H1 (cell line): ENCODE measurements at regions not wholly inside any gene's neighbourhood (a gene's known extent, or its start where the extent isn't known, plus 50 kb on each side); places are given as distances from the start of the nearest gene placed in this dataset.
A peak's percentile ranks its signal among the peaks of the same experiment; 100 is the strongest.

Source experiments
- CTCF ChIA-PET: fragments of 300-600 bp; sonication (Branson Sonifier 250); formaldehyde crosslinking; loops from one replicate; lab custom pipeline; 2021; ENCODE audit not compliant: partially characterized antibody; lab: Charles Lee
- POLR2A ChIA-PET: fragments of 300-600 bp; sonication (Branson Sonifier 250); formaldehyde crosslinking; loops from one replicate; lab custom pipeline; 2021; ENCODE audit warnings: inconsistent platforms; ENCODE audit not compliant: partially characterized antibody; lab: Charles Lee
- DNase-seq, 2 experiments: peaks; one replicate each; pipeline versions ENCODE4 v3.0.0 to v3.0.0-alpha.2; 2010 to 2022; ENCODE audit warnings: low spot score in 2 of 2, low read depth in 1 of 2, mixed read lengths in 1 of 2
- FAIRE-seq: peaks from 2 replicates; lab custom pipeline; 2011; peaks lifted over from hg19 to GRCh38; lab: Jason Lieb, UNC
- H2AFZ ChIP-seq: 2 replicates; pipeline ENCODE4 v1.8.1; 2012; ENCODE audit warnings: low read length, inconsistent platforms
- H2AK5ac ChIP-seq: 2 replicates; pipeline ENCODE4 v1.6.1; 2013; ENCODE audit warnings: low read depth, low read length
- H2BK120ac ChIP-seq: replicated peaks from 2 replicates; pipeline ENCODE3; 2013; ENCODE audit warnings: low read depth, low read length, inconsistent platforms
- H2BK12ac ChIP-seq: 2 replicates; pipeline ENCODE4 v1.6.1; 2013; ENCODE audit warnings: low read depth, low read length
- H2BK15ac ChIP-seq: 2 replicates; pipeline ENCODE4 v1.6.1; 2013; ENCODE audit warnings: low read length
- H2BK20ac ChIP-seq: 2 replicates; pipeline ENCODE4 v1.6.1; 2013; ENCODE audit warnings: low read length
- H2BK5ac ChIP-seq: 2 replicates; pipeline ENCODE4 v1.6.1; 2013; ENCODE audit warnings: low read depth, low read length
- H3K14ac ChIP-seq: 2 replicates; pipeline ENCODE4 v1.6.1; 2013; ENCODE audit warnings: inconsistent platforms; ENCODE audit not compliant: insufficient read length
- H3K18ac ChIP-seq: 2 replicates; pipeline ENCODE4 v1.6.1; 2013; ENCODE audit warnings: low read length; ENCODE audit errors: extremely low read depth
- H3K23ac ChIP-seq: 2 replicates; pipeline ENCODE4 v1.6.1; 2013; ENCODE audit warnings: inconsistent platforms; ENCODE audit not compliant: insufficient read length
- H3K23me2 ChIP-seq: 2 replicates; pipeline ENCODE4 v1.6.1; 2013; ENCODE audit warnings: low read depth, low read length
- H3K27ac ChIP-seq: 2 replicates; pipeline ENCODE4 v1.6.1; 2011; ENCODE audit warnings: low read depth, low read length, inconsistent platforms
- H3K27me3 ChIP-seq, 4 experiments: replicated peaks in 1 of 4; 1 replicate in 1 of 4; 2 replicates in 3 of 4; pipeline versions ENCODE4 v1.6.1 to v1.8.1; 2011 to 2013; ENCODE audit warnings: low read length in 3 of 4, mild to moderate bottlenecking in 3 of 4, inconsistent platforms in 2 of 4, mixed read lengths in 2 of 4, moderate library complexity in 1 of 4; ENCODE audit not compliant: control insufficient read depth in 3 of 4, insufficient read depth in 3 of 4; ENCODE audit errors: extremely low read depth in 1 of 4
- H3K36me3 ChIP-seq, 4 experiments: 2 replicates each; pipeline versions ENCODE4 v1.6.1 to v1.8.1; 2011 to 2013; ENCODE audit warnings: mild to moderate bottlenecking in 4 of 4, low read length in 3 of 4, moderate library complexity in 2 of 4, control low read depth in 1 of 4, inconsistent platforms in 1 of 4; ENCODE audit not compliant: insufficient read depth in 4 of 4, control insufficient read depth in 2 of 4
- H3K4ac ChIP-seq: replicated peaks from 2 replicates; pipeline ENCODE3; 2013; ENCODE audit warnings: low read length, low read depth, mixed read lengths, inconsistent platforms; ENCODE audit not compliant: insufficient read length
- H3K4me1 ChIP-seq, 4 experiments: replicated peaks in 1 of 4; 1 replicate in 1 of 4; 2 replicates in 3 of 4; pipeline versions ENCODE4 v1.6.1 to v1.8.1; 2011 to 2013; ENCODE audit warnings: low read length in 3 of 4, inconsistent platforms in 2 of 4, mixed read lengths in 1 of 4; ENCODE audit not compliant: insufficient read depth in 4 of 4, control insufficient read depth in 3 of 4
- H3K4me2 ChIP-seq, 2 experiments: 2 replicates each; pipeline versions ENCODE4 v1.6.1 to v1.8.1; 2011 to 2013; ENCODE audit warnings: low read depth in 2 of 2, low read length in 2 of 2, control low read depth in 1 of 2, inconsistent platforms in 1 of 2, mild to moderate bottlenecking in 1 of 2; ENCODE audit not compliant: insufficient read depth in 1 of 2
- H3K4me3 ChIP-seq, 4 experiments: fragments of 200-600, 300-600 bp in 1 of 4; sonication (generic), shearing (Covaris generic), sonication (Bioruptor Twin) in 1 of 4; 2 replicates each; pipeline versions ENCODE4 v1.5.1 to v1.8.1; 2011 to 2016; ENCODE audit warnings: low read length in 4 of 4, low read depth in 3 of 4, control low read depth in 2 of 4, inconsistent platforms in 2 of 4, mild to moderate bottlenecking in 2 of 4, mixed read lengths in 1 of 4, moderate library complexity in 1 of 4; ENCODE audit not compliant: insufficient read depth in 2 of 4; ENCODE audit errors: extremely low read depth in 1 of 4
- H3K56ac ChIP-seq: replicated peaks from 2 replicates; pipeline ENCODE3; 2013; ENCODE audit warnings: low read depth, mild to moderate bottlenecking, mixed read lengths, low read length, inconsistent platforms; ENCODE audit not compliant: insufficient read length
- H3K79me1 ChIP-seq: 2 replicates; pipeline ENCODE4 v1.6.1; 2013; ENCODE audit warnings: low read depth, low read length, control low read depth
- H3K79me2 ChIP-seq, 2 experiments: 2 replicates each; pipeline versions ENCODE4 v1.6.1 to v1.8.1; 2012 to 2013; ENCODE audit warnings: low read length in 2 of 2, mild to moderate bottlenecking in 2 of 2, inconsistent platforms in 1 of 2; ENCODE audit not compliant: insufficient read depth in 2 of 2, control insufficient read depth in 1 of 2
- H3K9ac ChIP-seq, 4 experiments: replicated peaks in 1 of 4; 1 replicate in 1 of 4; 2 replicates in 3 of 4; pipeline versions ENCODE4 v1.6.1 to v1.8.1; 2011 to 2013; ENCODE audit warnings: low read depth in 3 of 4, low read length in 3 of 4, control low read depth in 2 of 4, mild to moderate bottlenecking in 2 of 4, moderate library complexity in 2 of 4, inconsistent platforms in 1 of 4; ENCODE audit errors: extremely low read depth in 1 of 4
- H3K9me3 ChIP-seq, 2 experiments: 2 replicates each; pipeline versions ENCODE4 v1.6.1 to v1.8.1; 2012 to 2013; ENCODE audit warnings: mild to moderate bottlenecking in 2 of 2, moderate library complexity in 2 of 2, control low read depth in 1 of 2, inconsistent platforms in 1 of 2, low read depth in 1 of 2, low read length in 1 of 2, mixed read lengths in 1 of 2; ENCODE audit not compliant: insufficient read depth in 2 of 2
- H4K20me1 ChIP-seq, 2 experiments: replicated peaks in 1 of 2; 2 replicates each; pipeline versions ENCODE3 to v1.8.1; 2011 to 2013; ENCODE audit warnings: inconsistent platforms in 2 of 2, low read length in 2 of 2, mild to moderate bottlenecking in 1 of 2; ENCODE audit not compliant: insufficient read depth in 2 of 2, control insufficient read depth in 1 of 2
- H4K5ac ChIP-seq: 2 replicates; pipeline ENCODE4 v1.6.1; 2013; ENCODE audit warnings: low read length, low read depth, mixed read lengths, inconsistent platforms; ENCODE audit not compliant: insufficient read length
- H4K8ac ChIP-seq: 2 replicates; pipeline ENCODE4 v1.8.0; 2013; ENCODE audit warnings: mild to moderate bottlenecking, moderate library complexity, low read length, inconsistent platforms; ENCODE audit not compliant: insufficient read depth; ENCODE audit errors: extremely low read depth
- H4K91ac ChIP-seq: replicated peaks from 2 replicates; pipeline ENCODE3; 2013; ENCODE audit warnings: low read length, mixed read lengths, inconsistent platforms; ENCODE audit not compliant: insufficient read length
- BRCA1 ChIP-seq: IDR thresholded peaks from 2 replicates; pipeline ENCODE4 v1.6.1; 2012; ENCODE audit warnings: low read depth, low read length, improper control_type of control experiment
- PHF8 ChIP-seq: fragments of 200-600 bp; sonication (generic); conservative IDR thresholded peaks from 2 replicates; pipeline ENCODE4 v1.7.1; 2012; ENCODE audit warnings: low read depth, mild to moderate bottlenecking, inconsistent platforms, low read length, moderate library complexity
- SIN3A ChIP-seq, 2 experiments: IDR thresholded peaks in 1 of 2; conservative IDR thresholded peaks in 1 of 2; 2 replicates each; pipeline ENCODE4 v1.6.1; 2011 to 2012; ENCODE audit warnings: low read length in 2 of 2, improper control_type of control experiment in 1 of 2, low read depth in 1 of 2, mild to moderate bottlenecking in 1 of 2
- TEAD4 ChIP-seq: IDR thresholded peaks from 2 replicates; pipeline ENCODE4 v1.6.1; 2012; ENCODE audit warnings: low read depth, low read length, inconsistent platforms, mixed read lengths
- WGBS, 2 experiments: shearing (Covaris generic) in 1 of 2; methylation state at CpG; one replicate each; pipeline versions ENCODE4 v1.1.6 to v1.1.7; 2013 to 2015; ENCODE audit warnings: low lambda C conversion rate in 2 of 2, mixed read lengths in 2 of 2, inconsistent platforms in 1 of 2, low coverage in 1 of 2, missing lambda C conversion rate in 1 of 2; ENCODE audit not compliant: insufficient replicate concordance in 2 of 2, insufficient coverage in 1 of 2, insufficient read length in 1 of 2; ENCODE audit errors: extremely low coverage in 1 of 2, missing lambda C conversion rate in 1 of 2; 5-methylcytosine and 5-hydroxymethylcytosine counted together

DNA sequence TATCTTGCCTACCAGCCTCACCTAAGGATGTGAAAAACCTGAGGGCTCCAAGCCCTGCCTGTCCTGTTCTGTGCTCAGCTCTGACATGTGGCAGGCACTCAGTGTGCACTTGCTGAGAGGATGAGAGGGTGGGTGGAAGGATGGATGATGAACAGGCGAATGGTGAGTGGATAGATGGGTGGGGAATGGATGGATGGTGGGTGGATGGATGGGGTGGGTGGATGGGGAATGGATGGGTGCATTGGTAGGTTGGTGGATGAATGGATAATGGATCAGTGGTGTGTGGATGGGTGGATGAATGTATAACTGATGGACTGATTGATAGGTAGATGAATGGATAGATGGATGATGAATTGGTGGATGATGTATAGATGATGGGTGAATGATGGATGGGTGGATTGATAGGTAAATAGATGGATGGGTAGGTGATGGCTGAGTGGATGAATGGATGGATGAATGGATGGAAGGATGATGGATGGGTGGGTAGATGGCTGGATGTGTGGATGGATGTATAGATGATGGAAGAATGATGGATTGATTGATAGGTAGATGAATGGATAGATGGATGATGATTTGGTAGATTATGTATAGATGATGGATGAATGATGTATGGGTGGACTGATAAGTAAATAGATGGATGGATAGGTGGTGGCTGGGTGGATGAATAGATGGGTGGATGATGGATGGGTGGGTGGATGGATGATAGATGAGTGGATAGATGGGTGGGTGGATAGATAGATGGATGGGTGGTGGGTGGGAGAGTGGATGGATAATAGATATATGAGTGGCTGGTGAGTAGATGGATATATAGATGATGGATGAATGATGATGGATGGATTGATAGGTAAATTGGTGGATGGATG is 69.3 kb upstream of the NKX1-1 start:
- Histone ChIP-seq H2BK12ac (no peak overlapping the region), H3K79me2 (no peaks in the 10 kb centered on the region), H2BK20ac (no peak overlapping the region), H3K79me1 (no peaks in the 10 kb centered on the region), H4K8ac (no peak overlapping the region), H3K27me3 (no peaks in the 10 kb centered on the region; a peak in 1 of 7 replicates), H2BK120ac (no peak overlapping the region), H4K5ac (no peak overlapping the region), H3K18ac (no peak overlapping the region), H3K27ac (no peak overlapping the region), H3K4me1 (no peaks in the 10 kb centered on the region), H2BK15ac (no peak overlapping the region), H2AFZ (no peak overlapping the region), H3K36me3 (no peaks in the 10 kb centered on the region), H3K23ac (no peak overlapping the region), H2AK5ac (no peak overlapping the region), H3K9me3 (peaks cover 0 to 7% of the 10 kb centered on the region in 2 experiments; a peak in 3 of 4 replicates), H3K23me2 (peaks cover 13% of the 10 kb centered on the region; the same call in 1 of the 2 replicates), H3K9ac (no peak overlapping the region), H2BK5ac (no peak overlapping the region), H3K56ac (peak overlapping the region; percentile 82), H4K91ac (no peak overlapping the region), H3K4me2 (no peak overlapping the region), H4K20me1 (peaks cover 0 to 1% of the 10 kb centered on the region in 2 experiments), H3K4me3 (no peak overlapping the region), H3K14ac (no peak overlapping the region), H3K4ac (no peak overlapping the region)
- no peak for DNase-seq
- CTCF ChIA-PET, result interaction anchor here (0.9 kb wide), 1 partner anchor 26 kb away, joined by 3 read pairs; no protein-coding TSS in a partner anchor
- TF ChIP-seq BRCA1 (no peak), SIN3A (conservative IDR thresholded peaks at IDR 0.05 in 1 of 2, IDR thresholded peaks at IDR 0.05 in 1 of 2; ENCODE audit: low read depth in 1 of 2, low read length in 2 of 2) (no peak), TEAD4 (no peak), PHF8 (no peak)
- no peak for FAIRE-seq
- 100% methylated on average over 1 of the region's 1 CpG for WGBS, 2 experiments
- POLR2A ChIA-PET, result no interaction called here
